T-cell (primary cell): ENCODE measurements at regions not wholly inside any gene's neighbourhood (a gene's known extent, or its start where the extent isn't known, plus 50 kb on each side); places are given as distances from the start of the nearest gene placed in this dataset.

Source experiments
- ATAC-seq, 4 experiments: fragments of 200-7000 bp in 3 of 4; fragments of 150-1000 bp in 1 of 4; cut with Tn5 transposase; replicated peaks in 1 of 4; 1 replicate in 3 of 4; 2 replicates in 1 of 4; pipeline ENCODE4 v1.10.0; 2021; ENCODE audit warnings: moderate library complexity in 3 of 4, mild to moderate bottlenecking in 2 of 4, moderate number of reproducible peaks in 1 of 4
- CTCF ChIA-PET, 2 donors: fragments of 300-600 bp; sonication (Branson Sonifier 250); formaldehyde crosslinking; loops; one replicate each; lab custom pipeline; 2022; ENCODE audit warnings: antibody characterized with exemption in 2 of 2; lab: Charles Lee
- POLR2A ChIA-PET, 2 donors: fragments of 300-600 bp; sonication (Branson Sonifier 250); formaldehyde crosslinking; loops; one replicate each; lab custom pipeline; 2022; ENCODE audit warnings: antibody characterized with exemption in 2 of 2; lab: Charles Lee
- DNase-seq, 35 experiments: peaks; one replicate each; pipeline versions ENCODE4 v3.0.0 to v3.0.0-alpha.2; 2013 to 2023
- H3K27ac ChIP-seq: one replicate; pipeline ENCODE4 v1.5.1; 2013; ENCODE audit warnings: low read length
- H3K27me3 ChIP-seq, 2 experiments: replicated peaks in 1 of 2; 1 replicate in 1 of 2; 2 replicates in 1 of 2; pipeline versions ENCODE4 v1.6.1 to v1.7.0; 2013; ENCODE audit warnings: low read length in 1 of 2, mixed read lengths in 1 of 2; ENCODE audit not compliant: control insufficient read depth in 2 of 2, insufficient read depth in 2 of 2; ENCODE audit errors: extremely low read depth in 1 of 2
- H3K36me3 ChIP-seq, 2 donors: 1 replicate in 1 of 2; 2 replicates in 1 of 2; pipeline versions ENCODE4 v1.6.1 to v1.7.0; 2013; ENCODE audit warnings: low read length in 1 of 2; ENCODE audit not compliant: control insufficient read depth in 2 of 2, insufficient read depth in 1 of 2; ENCODE audit errors: extremely low read depth in 1 of 2
- H3K4me1 ChIP-seq, 2 experiments: 1 replicate in 1 of 2; 2 replicates in 1 of 2; pipeline versions ENCODE4 v1.6.1 to v1.7.0; 2013; ENCODE audit warnings: low read length in 2 of 2, mixed read lengths in 1 of 2; ENCODE audit not compliant: insufficient read depth in 2 of 2, control insufficient read depth in 1 of 2; ENCODE audit errors: extremely low read depth in 1 of 2
- H3K4me3 ChIP-seq, 2 donors: 1 replicate in 1 of 2; 2 replicates in 1 of 2; pipeline versions ENCODE4 v1.5.1 to v1.7.0; 2013; ENCODE audit warnings: mild to moderate bottlenecking in 2 of 2, low read length in 1 of 2, moderate library complexity in 1 of 2; ENCODE audit not compliant: control insufficient read depth in 1 of 2; ENCODE audit errors: extremely low read depth in 1 of 2
- H3K9me3 ChIP-seq: 2 replicates; pipeline ENCODE4 v1.7.0; 2013
- H3K27ac Mint-ChIP-seq, 2 donors: one replicate each; pipeline ENCODE4 v1.8.0; 2020 to 2021; ENCODE audit warnings: mild to moderate bottlenecking in 2 of 2, mixed read lengths in 2 of 2
- H3K27me3 Mint-ChIP-seq, 2 donors: one replicate each; pipeline ENCODE4 v1.8.0; 2021 to 2022; ENCODE audit warnings: mixed read lengths in 2 of 2
- H3K36me3 Mint-ChIP-seq: one replicate; pipeline ENCODE4 v1.8.0; 2021; ENCODE audit warnings: mixed read lengths
- H3K4me1 Mint-ChIP-seq, 3 donors: one replicate each; pipeline ENCODE4 v1.8.0; 2020 to 2022; ENCODE audit warnings: mixed read lengths in 3 of 3, mild to moderate bottlenecking in 1 of 3
- H3K4me3 Mint-ChIP-seq, 3 donors: one replicate each; pipeline ENCODE4 v1.8.0; 2020 to 2022; ENCODE audit warnings: mild to moderate bottlenecking in 3 of 3, mixed read lengths in 3 of 3, moderate library complexity in 3 of 3
- H3K9me3 Mint-ChIP-seq, 3 donors: one replicate each; pipeline ENCODE4 v1.8.0; 2020 to 2022; ENCODE audit warnings: mixed read lengths in 3 of 3
- WGBS: methylation state at CpG from one replicate; pipeline ENCODE4 v1.1.5; 2013; ENCODE audit warnings: missing lambda C conversion rate; ENCODE audit not compliant: insufficient coverage; 5-methylcytosine and 5-hydroxymethylcytosine counted together

DNA sequence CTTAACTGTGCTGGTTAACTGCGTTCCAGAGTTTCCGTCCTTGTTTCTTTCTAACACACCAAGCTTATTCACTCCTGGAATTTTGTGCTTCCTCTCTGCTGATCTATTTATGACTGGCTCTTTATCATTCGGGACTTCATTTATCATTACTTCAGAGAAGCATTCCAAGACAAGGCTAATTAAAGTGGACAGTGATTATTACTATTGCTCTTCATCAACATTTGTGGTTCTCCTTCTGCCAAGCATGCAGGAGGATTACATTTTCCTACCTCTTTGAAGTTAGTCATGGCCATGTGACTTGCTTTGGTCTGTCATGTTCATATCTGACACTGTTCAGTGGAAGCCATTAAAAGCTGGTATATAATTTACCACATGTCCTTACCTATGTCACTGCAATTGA, 172.4 kb upstream of the AGR3 start:
- Histone ChIP-seq H3K9me3 (no peaks in the 10 kb centered on the region), H3K27me3 (peaks cover 0 to 3% of the 10 kb centered on the region in 2 experiments), H3K36me3 (no peaks in the 10 kb centered on the region), H3K27ac (no peak overlapping the region), H3K4me3 (no peak overlapping the region), H3K4me1 (no peaks in the 10 kb centered on the region)
- WGBS = 100% methylated on average over 1 of the region's 3 CpGs
- no peaks in the 10 kb centered on the region for H3K27me3 Mint-ChIP-seq
- H3K27ac Mint-ChIP-seq = no peak overlapping the region
- ATAC-seq = no peak
- POLR2A ChIA-PET = no interaction called here
- DNase-seq = no peak
- H3K4me1 Mint-ChIP-seq = peaks cover 2 to 15% (median 7%) of the 10 kb centered on the region in 3 donors
- H3K4me3 Mint-ChIP-seq = no peak overlapping the region
- no peaks in the 10 kb centered on the region for H3K36me3 Mint-ChIP-seq
- H3K9me3 Mint-ChIP-seq = no peaks in the 10 kb centered on the region
- CTCF ChIA-PET = interaction anchor here (0.9 to 1.0 kb wide), 2 partner anchors 8 to 11 kb away, joined by 3 to 4 read pairs; no protein-coding TSS in a partner anchor

DNA sequence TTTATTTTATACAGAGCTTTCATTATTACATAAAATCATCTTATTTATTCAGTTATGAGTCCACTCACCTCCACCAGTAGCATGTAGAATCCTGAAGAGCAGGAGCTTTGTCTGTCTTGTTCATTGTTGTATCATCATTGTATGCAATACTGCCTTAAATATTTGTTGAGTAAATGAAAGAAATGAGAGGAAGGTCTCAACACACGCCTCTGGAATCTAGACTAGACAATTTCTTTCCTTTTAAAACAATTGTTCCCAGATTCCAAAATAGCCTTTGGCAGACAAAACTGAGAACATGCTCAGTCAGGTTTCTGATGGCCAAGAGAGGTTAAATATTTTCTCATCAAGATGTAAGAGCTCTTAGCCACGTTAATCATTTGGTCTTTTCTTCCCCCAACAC, 173.1 kb upstream of the AGR3 start:
- CTCF ChIA-PET = interaction anchor here in 1 of 2 donors (0.9 kb wide), 1 partner anchor 8 kb away, joined by 4 read pairs; no protein-coding TSS in a partner anchor
- Mint-ChIP-seq H3K27me3 (no peaks in the 10 kb centered on the region), H3K4me3 (no peak overlapping the region), H3K27ac (no peak overlapping the region), H3K4me1 (peaks cover 2 to 15% (median 7%) of the 10 kb centered on the region in 3 donors), H3K36me3 (no peaks in the 10 kb centered on the region), H3K9me3 (no peaks in the 10 kb centered on the region)
- WGBS = no CpG with 5 or more reads among the region's 2 CpGs
- POLR2A ChIA-PET = no interaction called here
- ATAC-seq (no peak), DNase-seq (no peak)
- no peaks in the 10 kb centered on the region for H3K36me3 ChIP-seq
- no peak overlapping the region for H3K4me3 ChIP-seq
- H3K27ac ChIP-seq = no peak overlapping the region
- H3K9me3 ChIP-seq = no peaks in the 10 kb centered on the region
- H3K27me3 ChIP-seq = peaks cover 0 to 3% of the 10 kb centered on the region in 2 experiments
- no peaks in the 10 kb centered on the region for H3K4me1 ChIP-seq

DNA sequence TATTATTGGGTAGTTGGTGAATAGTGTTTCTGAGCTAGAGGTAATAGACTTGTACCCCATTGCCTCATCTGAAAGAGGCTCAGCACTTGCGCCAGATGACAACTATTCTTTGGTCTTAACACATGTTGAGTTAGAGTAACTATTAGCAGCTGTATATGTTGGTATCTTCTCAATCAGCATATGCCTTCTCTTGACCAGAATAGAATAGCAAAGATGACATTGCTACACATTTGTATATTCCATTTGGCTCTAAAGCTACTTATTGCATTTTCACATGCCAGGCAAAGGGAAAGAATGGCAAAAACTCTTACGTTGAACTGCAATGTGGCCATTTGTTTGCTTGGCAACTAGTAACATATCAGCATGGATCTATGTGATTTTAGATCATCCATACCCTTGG, 173.8 kb upstream of the AGR3 start:
- Histone ChIP-seq H3K27me3 (peaks cover 0 to 3% of the 10 kb centered on the region in 2 experiments), H3K4me3 (no peak overlapping the region), H3K36me3 (no peaks in the 10 kb centered on the region), H3K9me3 (no peaks in the 10 kb centered on the region), H3K27ac (no peak overlapping the region), H3K4me1 (no peaks in the 10 kb centered on the region)
- Mint-ChIP-seq H3K9me3 (no peaks in the 10 kb centered on the region), H3K27ac (no peak overlapping the region), H3K4me1 (peaks cover 2 to 15% (median 7%) of the 10 kb centered on the region in 3 donors), H3K36me3 (no peaks in the 10 kb centered on the region), H3K27me3 (no peaks in the 10 kb centered on the region), H3K4me3 (no peak overlapping the region)
- WGBS = 100% methylated on average over 1 of the region's 2 CpGs
- ChIA-PET CTCF (interaction anchor here in 1 of 2 donors (0.5 kb wide), 1 partner anchor 225 kb away, joined by 3 read pairs; no protein-coding TSS in a partner anchor), POLR2A (no interaction called here)
- ATAC-seq (no peak), DNase-seq (no peak)

DNA sequence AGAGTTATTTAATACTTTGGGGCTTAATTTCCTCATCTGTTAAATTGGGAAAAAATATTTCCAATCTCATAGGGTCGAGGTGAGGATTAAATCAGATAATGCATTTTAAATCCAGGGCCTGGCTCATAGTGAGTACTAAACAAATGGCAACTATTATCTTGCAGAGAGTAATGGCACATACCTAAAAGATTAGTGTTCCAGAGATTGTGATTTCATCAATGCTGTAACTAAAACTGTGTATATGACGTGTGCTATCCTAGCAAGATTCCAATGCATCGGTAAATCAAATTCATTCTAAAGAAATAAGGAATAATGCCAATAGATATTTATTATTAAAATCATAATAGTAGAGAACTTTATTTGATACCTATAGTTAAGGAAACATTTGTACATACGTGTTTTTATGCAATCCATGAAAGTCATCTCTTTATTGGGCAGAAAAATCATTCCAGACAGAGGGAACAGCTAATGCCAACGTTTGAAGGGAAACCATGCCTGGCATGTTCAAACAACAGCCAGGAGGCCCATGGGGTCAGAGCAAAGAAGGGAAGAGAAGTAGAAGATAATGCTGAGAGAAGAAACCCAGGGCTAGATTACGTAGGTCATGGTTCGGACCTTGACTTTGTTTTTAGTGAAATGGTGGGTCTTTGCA, 174.8 kb upstream of the AGR3 start:
- no peaks in the 10 kb centered on the region for H3K9me3 ChIP-seq
- H3K27me3 ChIP-seq = peaks cover 0 to 3% of the 10 kb centered on the region in 2 experiments
- Mint-ChIP-seq H3K9me3 (no peaks in the 10 kb centered on the region), H3K36me3 (no peaks in the 10 kb centered on the region), H3K4me1 (peaks cover 2 to 15% (median 7%) of the 10 kb centered on the region in 3 donors), H3K4me3 (no peak overlapping the region), H3K27me3 (no peaks in the 10 kb centered on the region), H3K27ac (no peak overlapping the region)
- 76% methylated on average over 4 of the region's 7 CpGs for WGBS
- DNase-seq (no peak), ATAC-seq (no peak)
- POLR2A ChIA-PET = no interaction called here
- no peak overlapping the region for H3K4me3 ChIP-seq
- CTCF ChIA-PET = no interaction called here
- H3K36me3 ChIP-seq = no peaks in the 10 kb centered on the region
- no peak overlapping the region for H3K27ac ChIP-seq
- H3K4me1 ChIP-seq = no peaks in the 10 kb centered on the region

DNA sequence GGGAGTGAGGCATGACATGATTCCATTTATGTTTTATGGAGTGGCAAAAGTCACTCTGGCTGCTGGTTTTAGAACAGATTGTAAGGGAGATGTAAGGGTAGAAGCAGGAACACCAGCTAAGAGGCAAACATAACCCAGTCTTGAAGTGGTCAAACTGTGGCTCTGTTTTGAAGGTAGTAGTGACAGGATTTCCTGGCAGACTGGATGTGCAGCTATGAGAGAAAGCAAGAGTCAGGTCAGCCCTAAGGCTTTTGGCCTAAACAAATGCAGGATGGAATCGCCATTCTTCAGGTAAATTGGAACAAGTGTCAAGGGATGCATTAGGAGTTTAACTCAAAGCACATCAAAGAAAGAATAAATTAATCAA, 175.3 kb upstream of the AGR3 start:
- Histone ChIP-seq H3K4me1 (no peaks in the 10 kb centered on the region), H3K9me3 (no peaks in the 10 kb centered on the region), H3K27me3 (peaks cover 0 to 3% of the 10 kb centered on the region in 2 experiments), H3K27ac (no peak overlapping the region), H3K4me3 (no peak overlapping the region), H3K36me3 (no peaks in the 10 kb centered on the region)
- ChIA-PET POLR2A (no interaction called here), CTCF (no interaction called here)
- Mint-ChIP-seq H3K36me3 (no peaks in the 10 kb centered on the region), H3K27me3 (no peaks in the 10 kb centered on the region), H3K4me3 (no peak overlapping the region), H3K27ac (no peak overlapping the region), H3K9me3 (no peaks in the 10 kb centered on the region), H3K4me1 (peaks cover 2 to 15% (median 7%) of the 10 kb centered on the region in 3 donors)
- ATAC-seq (no peak), DNase-seq (no peak)
- no CpG with 5 or more reads among the region's 1 CpG for WGBS

DNA sequence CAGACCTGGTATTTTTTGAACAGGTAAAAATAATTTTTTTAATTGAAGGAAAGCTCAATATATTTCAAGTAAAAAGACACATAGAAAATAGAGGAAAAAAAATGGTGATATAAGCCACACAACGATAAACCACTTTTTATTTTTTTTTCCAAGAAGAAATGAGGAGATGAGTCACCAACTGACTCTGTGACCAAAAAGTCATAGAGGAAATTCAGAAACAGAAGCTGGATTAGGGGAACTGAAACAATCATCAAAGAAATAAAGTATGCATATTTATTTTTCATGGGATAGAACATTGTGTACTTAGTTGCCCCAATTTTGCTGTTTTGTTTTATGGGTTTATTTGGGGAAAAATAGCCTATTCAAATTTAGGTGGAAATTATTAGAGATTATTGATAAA, 176.8 kb upstream of the AGR3 start:
- Mint-ChIP-seq H3K9me3 (no peaks in the 10 kb centered on the region), H3K4me1 (peaks cover 2 to 15% (median 7%) of the 10 kb centered on the region in 3 donors), H3K27ac (no peak overlapping the region), H3K36me3 (no peaks in the 10 kb centered on the region), H3K4me3 (no peak overlapping the region), H3K27me3 (no peaks in the 10 kb centered on the region)
- H3K36me3 ChIP-seq = no peaks in the 10 kb centered on the region
- H3K4me3 ChIP-seq = no peak overlapping the region
- no CpG with 5 or more reads among the region's 1 CpG for WGBS
- no peaks in the 10 kb centered on the region for H3K27me3 ChIP-seq
- POLR2A ChIA-PET = interaction anchor here in 1 of 2 donors (0.6 to 1.4 kb wide), 2 partner anchors 30 to 349 kb away, joined by 4 to 9 read pairs; no protein-coding TSS in a partner anchor
- H3K9me3 ChIP-seq = no peaks in the 10 kb centered on the region
- ATAC-seq = no peak
- no peaks in the 10 kb centered on the region for H3K4me1 ChIP-seq
- no peak overlapping the region for H3K27ac ChIP-seq
- CTCF ChIA-PET = no interaction called here
- no peak for DNase-seq
